GM13977 (cell line): ENCODE measurements at regions not wholly inside any gene's neighbourhood (a gene's known extent, or its start where the extent isn't known, plus 50 kb on each side); places are given as distances from the start of the nearest gene placed in this dataset.

ENCODE experiments used
- DNase-seq: peaks from one replicate; pipeline ENCODE4 v3.0.0; 2012; ENCODE audit warnings: low spot score
- CTCF ChIP-seq: IDR thresholded peaks from 2 replicates; pipeline ENCODE4 v1.5.1; 2012; ENCODE audit warnings: mild to moderate bottlenecking, control low read depth; ENCODE audit not compliant: insufficient read depth; ENCODE audit errors: extremely low read depth, missing control alignments
- in situ Hi-C: fragments of 300-500 bp; cut with MboI; formaldehyde crosslinking; loops from one replicate; pipeline ENCODE4 v1.12.0; 2022; ENCODE audit warnings: low sequenced_read_pairs, low pct_unique_long_range_greater_than_20kb, mixed read lengths, inconsistent platforms; ENCODE audit not compliant: unreplicated experiment

- no peak for TF ChIP-seq CTCF
- DNase-seq: no peak
- in situ Hi-C loops: no loop called here
Measured at GRCh38 chr19:23512151-23512925, 117.1 kb upstream of the ZNF91 start.

GRCh38 chr19:23509686-23510450 lies 114.6 kb upstream of the ZNF91 start:
- in situ Hi-C loops: no loop called here
- no peak for DNase-seq
- TF ChIP-seq CTCF: no peak

- in situ Hi-C loops: no loop called here
- no peak for DNase-seq
- no peak for TF ChIP-seq CTCF
Measured at GRCh38 chr19:23507446-23507845, 112.2 kb upstream of the ZNF91 start.

- in situ Hi-C loops: no loop called here
- DNase-seq: no peak
- TF ChIP-seq CTCF: no peak
Measured at GRCh38 chr19:23505738-23506137, 110.5 kb upstream of the ZNF91 start.

GRCh38 chr19:23482829-23483228 lies 87.6 kb upstream of the ZNF91 start:
- no peak for DNase-seq
- TF ChIP-seq CTCF: no peak
- in situ Hi-C loops: no loop called here

GRCh38 chr19:23481043-23481442 lies 85.8 kb upstream of the ZNF91 start:
- in situ Hi-C loops: no loop called here
- DNase-seq: no peak
- TF ChIP-seq CTCF: no peak
